Left colon (tissue), 2 donors: ENCODE measurements at regions not wholly inside any gene's neighbourhood (a gene's known extent, or its start where the extent isn't known, plus 50 kb on each side); places are given as distances from the start of the nearest gene placed in this dataset.

Experiments used
- ATAC-seq: fragments of 200-7000 bp; cut with Tn5 transposase; one replicate; pipeline ENCODE4 v1.9.1; 2020; ENCODE audit warnings: mild to moderate bottlenecking, moderate library complexity
- DNase-seq, 2 donors: peaks; one replicate each; pipeline ENCODE4 v3.0.0-alpha.2; 2020
- intact Hi-C, 2 donors: fragments of 100-400 bp; cut with DNase I in 1 of 2; cut with micrococcal nuclease in 1 of 2; formaldehyde crosslinking; loops; one replicate each; pipeline versions ENCODE4 v1.11.2 to v1.14.0; 2022; cut with DNase I, micrococcal nuclease
- donor health status: DM: no; HTN: no; CAD: no.
- donor health status: DM: yes; HTN: yes; CAD: no.

DNA sequence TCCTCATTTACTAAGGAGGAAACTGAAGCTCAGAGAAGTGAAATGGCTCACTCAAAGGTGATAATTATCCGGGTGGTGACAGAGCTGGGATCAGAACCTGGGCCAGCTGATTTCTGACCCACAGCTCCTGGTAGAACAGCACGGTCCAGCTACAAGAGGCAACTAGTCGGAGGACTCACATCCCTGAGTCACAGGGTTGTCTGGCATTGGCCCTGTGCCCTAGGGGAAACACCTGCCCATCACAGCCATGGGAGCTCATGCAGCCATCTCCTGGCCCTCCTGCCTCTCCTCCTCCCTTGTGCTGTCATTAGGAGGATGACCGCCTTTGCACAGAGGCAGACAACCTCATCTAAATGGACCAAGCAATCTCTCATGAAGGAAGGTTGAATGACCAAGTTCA, 115.2 kb upstream of the TSPAN5 start:
- ATAC-seq (no peak), DNase-seq (no peak)
- intact Hi-C loops, result no loop called here

DNA sequence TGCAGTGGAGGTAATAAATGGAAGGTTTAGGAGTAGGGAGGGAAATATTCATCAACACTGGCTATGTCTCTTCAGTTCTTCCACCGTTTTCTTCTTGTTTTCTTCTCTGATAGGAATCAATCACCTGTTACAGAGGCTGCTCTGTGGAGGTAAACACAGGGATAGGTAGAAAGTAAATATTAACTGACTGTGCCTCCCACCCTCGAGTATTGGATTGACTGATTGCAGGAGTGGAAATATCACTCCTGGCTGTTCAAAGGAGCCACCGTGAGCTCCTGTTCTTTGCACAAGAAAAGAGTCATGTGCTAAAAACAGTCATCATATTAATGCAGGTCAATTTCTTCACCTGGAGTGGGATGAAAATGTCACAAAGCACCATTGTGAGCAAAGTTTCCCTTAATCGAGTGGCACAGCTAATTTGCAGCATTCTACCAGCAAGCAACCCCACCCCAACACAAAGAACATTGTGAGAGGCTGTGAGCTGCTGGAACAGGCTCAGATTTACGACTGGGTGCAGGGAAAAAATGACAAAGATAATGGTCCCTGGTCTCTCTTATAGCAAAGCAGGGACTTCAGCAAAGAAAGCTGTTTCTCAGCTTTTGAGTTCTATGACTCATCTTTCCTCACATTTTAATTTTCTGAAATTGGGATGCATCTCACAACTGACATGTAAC, 113.7 kb upstream of the TSPAN5 start:
- ATAC-seq, result peak; percentile 85

DNA sequence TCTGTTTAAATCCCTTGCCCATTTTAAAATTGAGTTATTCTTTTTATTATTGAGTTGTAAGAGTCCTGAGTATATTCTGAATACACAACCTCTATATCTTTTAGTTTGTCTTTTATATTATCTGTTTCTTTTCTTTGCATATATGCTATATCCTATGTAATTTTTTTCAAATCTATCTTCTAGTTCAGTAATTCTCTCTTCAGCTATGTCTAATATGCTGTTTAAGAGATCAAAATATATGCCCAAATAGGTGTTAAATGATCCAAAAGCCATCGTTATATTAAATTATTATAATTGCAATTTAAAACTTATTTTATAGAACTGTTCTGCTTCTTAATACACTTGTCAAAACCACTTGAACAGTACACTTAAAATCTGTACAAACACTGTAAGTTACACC, 107.4 kb upstream of the TSPAN5 start:
- DNase-seq, result no peak
- ATAC-seq, result no peak
- intact Hi-C loops, result no loop called here

More for the DNA sequence above, 113.7 kb upstream of the TSPAN5 start:
- intact Hi-C loops, result no loop called here
- DNase-seq, result no peak

GRCh38 chr4:98758182-98758581, 99.8 kb upstream of the TSPAN5 start:
- ATAC-seq, result no peak
- DNase-seq, result no peak
- intact Hi-C loops, result no loop called here

GRCh38 chr4:98754736-98755135, 96.3 kb upstream of the TSPAN5 start:
- ATAC-seq (no peak), DNase-seq (no peak)
- intact Hi-C loops, result no loop called here

- intact Hi-C loops, result no loop called here
- no peak for DNase-seq
- ATAC-seq, result no peak
These were observed 90.8 kb upstream of the TSPAN5 start for GRCh38 chr4:98749206-98749605.

DNA sequence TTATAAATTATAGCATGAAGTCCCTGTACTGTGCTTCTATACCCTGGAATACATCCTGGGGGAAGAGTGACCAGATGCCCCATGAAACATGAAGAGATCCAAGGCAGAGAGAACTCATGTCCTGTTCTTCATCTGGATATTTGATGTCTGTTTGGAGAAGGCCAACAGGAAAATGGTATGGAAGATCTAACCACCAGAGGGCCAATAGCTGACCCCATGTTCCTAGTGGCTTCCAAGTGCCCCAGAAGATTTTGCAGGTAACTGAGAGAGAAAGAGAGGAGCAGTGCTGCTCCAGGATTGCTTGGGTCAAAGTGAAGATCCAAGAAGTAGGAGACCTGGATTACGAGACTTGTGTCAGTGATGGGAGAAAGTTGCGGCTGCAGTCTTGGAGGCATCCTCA, 90.2 kb upstream of the TSPAN5 start:
- DNase-seq, result no peak
- ATAC-seq, result no peak
- intact Hi-C loops, result no loop called here

- intact Hi-C loops, result no loop called here
- ATAC-seq (peak; percentile 87), DNase-seq (peak; percentile 51 to 65)
These were observed 89.1 kb upstream of the TSPAN5 start for GRCh38 chr4:98747393-98748091.

- ATAC-seq (no peak), DNase-seq (no peak)
- intact Hi-C loops, result no loop called here
These were observed 88.5 kb upstream of the TSPAN5 start for GRCh38 chr4:98746936-98747335.

DNA sequence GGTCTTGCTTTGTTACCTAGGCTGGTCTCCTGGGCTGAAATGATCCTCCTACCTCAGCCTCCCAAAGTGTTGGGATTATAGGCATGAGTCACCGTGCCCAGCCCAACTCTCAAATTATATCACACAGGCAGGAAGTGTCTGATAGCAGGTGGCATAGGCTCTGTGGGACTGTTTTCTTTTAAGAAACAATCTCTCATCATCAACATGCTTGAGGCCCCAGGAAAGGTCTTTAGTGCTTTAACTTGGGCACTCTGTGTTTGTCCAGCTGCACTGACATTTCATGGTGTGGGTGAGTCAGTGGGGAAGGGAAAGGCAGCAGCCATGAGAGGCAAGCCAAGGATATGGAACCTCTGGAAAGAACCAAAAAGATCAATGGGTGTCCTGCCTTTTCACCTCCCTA, 88.1 kb upstream of the TSPAN5 start:
- intact Hi-C loops, result no loop called here
- ATAC-seq (peak; percentile 51), DNase-seq (peak in 1 of 2 donors; percentile 12)

DNA sequence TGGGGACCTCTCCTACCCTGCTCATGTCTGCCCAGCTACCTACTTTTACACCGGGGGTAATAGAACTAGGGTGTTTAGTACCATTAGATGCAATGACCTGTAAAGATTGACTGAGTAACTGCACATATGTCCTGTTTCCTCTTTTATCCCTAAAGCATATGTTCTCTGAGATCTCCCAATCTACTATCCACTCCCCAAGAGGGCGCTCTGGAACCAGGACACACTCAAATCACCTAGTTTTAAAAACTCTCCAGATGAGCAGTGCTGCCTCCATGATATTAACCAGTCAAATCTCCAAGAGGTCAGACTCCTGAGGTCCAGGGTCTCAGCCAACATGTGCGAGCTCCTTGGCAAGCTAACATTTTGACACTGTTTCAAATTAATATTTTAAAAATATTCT, 87.0 kb upstream of the TSPAN5 start:
- peak in 1 of 2 donors; percentile 36 for DNase-seq
- intact Hi-C loops, result no loop called here
- ATAC-seq, result no peak

- intact Hi-C loops, result no loop called here
- ATAC-seq, result peak; percentile 22
- no peak for DNase-seq
These were observed 86.2 kb upstream of the TSPAN5 start for GRCh38 chr4:98744372-98745150.

GRCh38 chr4:98741952-98742351, 83.5 kb upstream of the TSPAN5 start:
- intact Hi-C loops, result no loop called here
- DNase-seq, result no peak
- ATAC-seq, result no peak

GRCh38 chr4:98739751-98740150, 81.3 kb upstream of the TSPAN5 start:
- no peak for DNase-seq
- no peak for ATAC-seq
- intact Hi-C loops, result no loop called here

DNA sequence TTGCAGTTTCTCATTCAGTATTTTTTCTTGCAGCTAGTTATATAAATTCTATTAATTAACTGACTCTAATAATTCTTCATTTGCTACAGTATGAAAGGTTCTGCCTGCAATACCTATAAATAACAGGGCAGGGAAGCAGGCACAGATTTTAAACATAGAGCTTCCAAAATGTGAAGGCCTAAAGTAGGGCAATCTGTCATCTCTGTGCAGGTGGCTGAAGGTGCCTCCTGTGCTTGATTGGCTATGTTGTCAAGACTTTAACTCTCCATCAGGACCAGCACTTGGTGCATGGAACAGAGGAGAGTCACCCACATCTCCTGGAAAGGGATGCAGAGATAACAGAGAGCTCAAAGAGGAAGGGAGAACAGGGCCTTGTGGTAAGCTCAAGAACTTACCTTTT, 75.2 kb upstream of the TSPAN5 start:
- intact Hi-C loops, result no loop called here
- DNase-seq, result no peak
- ATAC-seq, result no peak

- intact Hi-C loops, result no loop called here
- ATAC-seq, result no peak
- DNase-seq, result no peak
These were observed 70.5 kb upstream of the TSPAN5 start for GRCh38 chr4:98728871-98729270.

DNA sequence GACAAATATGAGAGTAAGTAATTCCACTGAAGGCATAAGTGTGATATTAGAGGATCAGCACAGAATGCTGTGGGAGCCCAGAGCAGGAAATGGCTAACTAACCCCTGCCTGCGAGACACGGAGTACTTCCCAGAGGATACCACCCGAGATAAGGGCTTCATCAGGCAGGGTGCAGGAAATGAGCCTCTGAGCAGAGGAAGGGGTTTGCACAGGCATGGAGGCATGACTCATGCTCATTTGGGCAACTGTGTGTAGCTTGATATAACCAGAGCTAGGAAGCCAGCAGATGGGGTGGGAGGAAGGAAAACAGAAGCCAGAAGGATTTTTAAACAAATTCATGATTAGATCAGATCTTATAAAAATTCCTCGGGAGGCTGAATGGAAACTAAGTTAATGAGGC, 70.0 kb upstream of the TSPAN5 start:
- ATAC-seq, result no peak
- DNase-seq, result no peak
- intact Hi-C loops, result no loop called here

DNA sequence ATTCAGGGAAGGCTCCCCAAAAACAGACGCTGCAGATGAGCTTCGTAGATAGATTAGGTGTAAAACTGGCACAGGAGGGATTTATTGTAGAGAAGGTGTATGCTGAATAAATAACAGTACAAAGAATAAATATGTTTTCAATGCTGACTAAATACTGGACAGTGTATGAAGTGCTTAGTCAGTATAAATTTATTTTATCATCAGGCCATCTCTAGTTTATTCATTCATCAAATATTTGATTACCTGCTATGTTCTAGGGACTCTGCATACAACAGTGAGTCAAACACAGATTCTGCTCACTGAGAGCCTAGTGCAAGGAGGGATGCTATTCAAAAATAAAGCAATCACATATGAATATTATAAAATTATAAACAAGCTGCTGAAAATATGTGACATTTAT, 63.6 kb upstream of the TSPAN5 start:
- DNase-seq (no peak), ATAC-seq (no peak)
- intact Hi-C loops, result no loop called here

DNA sequence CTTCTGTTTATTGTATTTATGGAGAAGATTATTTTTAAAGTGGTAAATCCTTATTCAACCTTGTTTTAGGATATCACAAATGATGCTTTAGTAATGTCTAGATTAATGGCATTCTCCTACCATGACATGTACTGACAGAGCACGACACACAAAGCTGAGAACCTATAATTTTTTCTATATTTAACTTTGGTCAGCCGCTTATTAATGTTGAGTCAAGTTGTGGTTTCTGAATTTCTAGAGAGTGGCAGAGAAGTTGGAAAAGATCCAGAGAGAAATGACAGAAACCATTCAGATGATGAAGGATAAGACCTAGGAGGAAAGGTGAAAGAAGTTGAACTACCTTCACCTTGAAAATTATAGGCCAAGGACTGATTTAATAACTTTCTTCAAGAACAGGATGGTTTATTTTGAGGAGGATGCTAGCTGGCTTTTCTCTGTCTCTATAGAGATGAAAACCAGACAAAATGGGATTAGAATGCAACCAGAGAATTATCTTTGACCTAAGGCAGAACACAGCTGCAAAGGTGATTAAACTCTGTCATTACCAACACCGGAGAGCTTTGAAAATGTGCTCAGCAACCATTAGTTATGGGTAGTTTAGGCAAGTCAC, 62.6 kb upstream of the TSPAN5 start:
- DNase-seq (no peak), ATAC-seq (no peak)
- intact Hi-C loops, result no loop called here

DNA sequence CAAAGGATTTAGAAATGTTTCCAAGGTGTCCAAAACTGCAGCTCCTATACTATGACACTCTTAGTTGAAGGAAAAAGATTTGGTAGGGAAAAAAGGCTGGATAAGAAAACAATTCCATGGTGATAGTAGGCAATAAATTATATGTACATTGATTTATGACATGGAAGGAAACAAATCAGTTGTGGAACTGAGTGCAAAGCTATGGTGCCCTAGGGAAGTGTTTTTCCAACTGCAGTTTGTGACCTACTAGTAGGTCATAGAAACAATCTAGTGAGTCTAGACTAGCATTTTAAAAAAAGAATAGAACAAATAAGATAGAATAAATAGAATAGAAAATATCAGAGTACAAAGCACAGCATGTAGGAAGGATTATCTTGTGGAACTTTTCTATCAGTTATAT, 58.4 kb upstream of the TSPAN5 start:
- DNase-seq (no peak), ATAC-seq (no peak)
- intact Hi-C loops, result no loop called here
